ENCODE measurements at regions not wholly inside any gene's neighbourhood (a gene's known extent, or its start where the extent isn't known, plus 50 kb on each side); places are given as distances from the start of the nearest gene placed in this dataset.
A peak's percentile ranks its signal among the peaks of the same experiment; 100 is the strongest.
"Not testable (repeated sequence)": the region's sequence is repeated elsewhere in the genome, so short reads cannot be mapped to it uniquely, and the experiment has no call there.

GRCh38 chr12:25684070-25684469 lies 131.0 kb upstream of the LMNTD1 start:
- DNase-seq (ENCODE audit: low spot score) = no peak

GRCh38 chr12:25686351-25686750 lies 133.3 kb upstream of the LMNTD1 start:
- DNase-seq (ENCODE audit: low spot score) = no peak

GRCh38 chr12:25687226-25687625 lies 134.1 kb upstream of the LMNTD1 start:
- no peak for DNase-seq (ENCODE audit: low spot score)

GRCh38 chr12:25688851-25689250 lies 135.8 kb upstream of the LMNTD1 start:
- not testable (repeated sequence) for DNase-seq (ENCODE audit: low spot score)

GRCh38 chr12:25689996-25690501 lies 137.0 kb upstream of the LMNTD1 start:
- DNase-seq (ENCODE audit: low spot score) = no peak

- no peak for DNase-seq (ENCODE audit: low spot score)
Measured at GRCh38 chr12:25690996-25691864, 138.1 kb upstream of the LMNTD1 start.

GRCh38 chr12:25691865-25692114 lies 138.7 kb upstream of the LMNTD1 start:
- DNase-seq (ENCODE audit: low spot score) = no peak

GRCh38 chr12:25692115-25693035 lies 139.3 kb upstream of the LMNTD1 start:
- DNase-seq (ENCODE audit: low spot score) = no peak

- DNase-seq (ENCODE audit: low spot score) = peak; percentile 66
Measured at GRCh38 chr12:25694072-25694471, 141.0 kb upstream of the LMNTD1 start.

- DNase-seq (ENCODE audit: low spot score) = no peak
Measured at GRCh38 chr12:25695574-25695973, 142.5 kb upstream of the LMNTD1 start.

GRCh38 chr12:25698772-25699171 lies 145.7 kb upstream of the LMNTD1 start:
- DNase-seq (ENCODE audit: low spot score) = no peak

- DNase-seq (ENCODE audit: low spot score) = no peak
Measured at GRCh38 chr12:25699454-25699853, 146.4 kb upstream of the LMNTD1 start.

GRCh38 chr12:25701290-25701689 lies 148.2 kb upstream of the LMNTD1 start:
- DNase-seq (ENCODE audit: low spot score) = no peak

GRCh38 chr12:25702553-25702952 lies 149.5 kb upstream of the LMNTD1 start:
- no peak for DNase-seq (ENCODE audit: low spot score)

- DNase-seq (ENCODE audit: low spot score) = no peak
Measured at GRCh38 chr12:25705261-25705660, 152.2 kb upstream of the LMNTD1 start.

GRCh38 chr12:25706646-25707045 lies 153.6 kb upstream of the LMNTD1 start:
- DNase-seq (ENCODE audit: low spot score) = not testable (repeated sequence)

GRCh38 chr12:25707056-25707455 lies 154.0 kb upstream of the LMNTD1 start:
- DNase-seq (ENCODE audit: low spot score) = no peak

GRCh38 chr12:25708661-25709060 lies 155.6 kb upstream of the LMNTD1 start:
- DNase-seq (ENCODE audit: low spot score) = no peak

GRCh38 chr12:25710128-25710527 lies 157.0 kb upstream of the LMNTD1 start:
- no peak for DNase-seq (ENCODE audit: low spot score)

GRCh38 chr12:25710938-25711605 lies 158.0 kb upstream of the LMNTD1 start:
- DNase-seq (ENCODE audit: low spot score) = not testable (repeated sequence)

- DNase-seq (ENCODE audit: low spot score) = no peak
Measured at GRCh38 chr12:25712169-25712568, 159.1 kb upstream of the LMNTD1 start.

- no peak for DNase-seq (ENCODE audit: low spot score)
Measured at GRCh38 chr12:25713264-25713663, 160.2 kb upstream of the LMNTD1 start.
